GM06990 (cell line): ENCODE measurements at regions not wholly inside any gene's neighbourhood (a gene's known extent, or its start where the extent isn't known, plus 50 kb on each side); places are given as distances from the start of the nearest gene placed in this dataset.

Source experiments
- DNase-seq: peaks from one replicate; pipeline ENCODE4 v3.0.0-alpha.2; 2011; ENCODE audit not compliant: insufficient read length; ENCODE audit errors: extremely low read depth
- H3K27me3 ChIP-seq: replicated peaks from 2 replicates; pipeline ENCODE4 v1.6.0; 2011; ENCODE audit warnings: low read length; ENCODE audit not compliant: control insufficient read depth, insufficient read depth
- H3K36me3 ChIP-seq: 2 replicates; pipeline ENCODE4 v1.5.1; 2011; ENCODE audit warnings: low read length; ENCODE audit not compliant: control insufficient read depth, insufficient read depth
- H3K4me3 ChIP-seq: replicated peaks from 2 replicates; pipeline ENCODE4 v1.5.1; 2011; ENCODE audit warnings: low read depth, mild to moderate bottlenecking, control low read depth, low read length
- CTCF ChIP-seq: IDR thresholded peaks from 2 replicates; pipeline ENCODE4 v1.5.1; 2011; ENCODE audit warnings: low read length, control low read depth, mild to moderate bottlenecking, inconsistent platforms; ENCODE audit not compliant: insufficient read depth, poor library complexity, severe bottlenecking

GRCh38 chr10:111593578-111593977, 516.7 kb downstream of the ADRA2A start:
- no peaks in the 10 kb centered on the region; the same call in 1 of the 2 replicates for H3K27me3 ChIP-seq
- H3K4me3 ChIP-seq: no peak overlapping the region
- TF ChIP-seq CTCF: no peak
- DNase-seq: no peak
- H3K36me3 ChIP-seq: no peaks in the 10 kb centered on the region

- DNase-seq: no peak
- H3K27me3 ChIP-seq: no peaks in the 10 kb centered on the region; the same call in 1 of the 2 replicates
- TF ChIP-seq CTCF: no peak
Measured at GRCh38 chr10:111595173-111595572, 518.3 kb downstream of the ADRA2A start.

GRCh38 chr10:111598433-111599059, 521.7 kb downstream of the ADRA2A start:
- TF ChIP-seq CTCF: peak; percentile 91
- Histone ChIP-seq H3K36me3 (no peaks in the 10 kb centered on the region), H3K4me3 (no peak overlapping the region), H3K27me3 (no peaks in the 10 kb centered on the region; the same call in 1 of the 2 replicates)
- peak; percentile 1 for DNase-seq

More at GRCh38 chr10:111595173-111595572, 518.3 kb downstream of the ADRA2A start:
- Histone ChIP-seq H3K36me3 (no peaks in the 10 kb centered on the region), H3K4me3 (no peak overlapping the region)

GRCh38 chr10:111599943-111600342, 523.1 kb downstream of the ADRA2A start:
- no peaks in the 10 kb centered on the region; the same call in 1 of the 2 replicates for H3K27me3 ChIP-seq
- DNase-seq: no peak
- no peaks in the 10 kb centered on the region for H3K36me3 ChIP-seq
- no peak overlapping the region for H3K4me3 ChIP-seq
- TF ChIP-seq CTCF: no peak

GRCh38 chr10:111600772-111601171, 523.9 kb downstream of the ADRA2A start:
- Histone ChIP-seq H3K4me3 (no peak overlapping the region), H3K36me3 (no peaks in the 10 kb centered on the region), H3K27me3 (no peaks in the 10 kb centered on the region)
- TF ChIP-seq CTCF: no peak
- DNase-seq: no peak

- no peak for TF ChIP-seq CTCF
- Histone ChIP-seq H3K36me3 (no peaks in the 10 kb centered on the region), H3K27me3 (no peaks in the 10 kb centered on the region), H3K4me3 (no peak overlapping the region)
- DNase-seq: no peak
Measured at GRCh38 chr10:111612273-111612672, 535.4 kb downstream of the ADRA2A start.
